ENCODE measurements at regions not wholly inside any gene's neighbourhood (a gene's known extent, or its start where the extent isn't known, plus 50 kb on each side); places are given as distances from the start of the nearest gene placed in this dataset.

- DNase-seq (ENCODE audit: insufficient read length, low spot score): no peak
- TF ChIP-seq, protein P1, sequence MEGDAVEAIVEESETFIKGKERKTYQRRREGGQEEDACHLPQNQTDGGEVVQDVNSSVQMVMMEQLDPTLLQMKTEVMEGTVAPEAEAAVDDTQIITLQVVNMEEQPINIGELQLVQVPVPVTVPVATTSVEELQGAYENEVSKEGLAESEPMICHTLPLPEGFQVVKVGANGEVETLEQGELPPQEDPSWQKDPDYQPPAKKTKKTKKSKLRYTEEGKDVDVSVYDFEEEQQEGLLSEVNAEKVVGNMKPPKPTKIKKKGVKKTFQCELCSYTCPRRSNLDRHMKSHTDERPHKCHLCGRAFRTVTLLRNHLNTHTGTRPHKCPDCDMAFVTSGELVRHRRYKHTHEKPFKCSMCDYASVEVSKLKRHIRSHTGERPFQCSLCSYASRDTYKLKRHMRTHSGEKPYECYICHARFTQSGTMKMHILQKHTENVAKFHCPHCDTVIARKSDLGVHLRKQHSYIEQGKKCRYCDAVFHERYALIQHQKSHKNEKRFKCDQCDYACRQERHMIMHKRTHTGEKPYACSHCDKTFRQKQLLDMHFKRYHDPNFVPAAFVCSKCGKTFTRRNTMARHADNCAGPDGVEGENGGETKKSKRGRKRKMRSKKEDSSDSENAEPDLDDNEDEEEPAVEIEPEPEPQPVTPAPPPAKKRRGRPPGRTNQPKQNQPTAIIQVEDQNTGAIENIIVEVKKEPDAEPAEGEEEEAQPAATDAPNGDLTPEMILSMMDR (IDR thresholded peaks at IDR 0.05; ENCODE audit: insufficient read depth, missing control alignments): no peak
- no peak for FAIRE-seq
Observed at GRCh38 chr7:46000513-46000912, 79.4 kb upstream of the IGFBP3 start.

DNA sequence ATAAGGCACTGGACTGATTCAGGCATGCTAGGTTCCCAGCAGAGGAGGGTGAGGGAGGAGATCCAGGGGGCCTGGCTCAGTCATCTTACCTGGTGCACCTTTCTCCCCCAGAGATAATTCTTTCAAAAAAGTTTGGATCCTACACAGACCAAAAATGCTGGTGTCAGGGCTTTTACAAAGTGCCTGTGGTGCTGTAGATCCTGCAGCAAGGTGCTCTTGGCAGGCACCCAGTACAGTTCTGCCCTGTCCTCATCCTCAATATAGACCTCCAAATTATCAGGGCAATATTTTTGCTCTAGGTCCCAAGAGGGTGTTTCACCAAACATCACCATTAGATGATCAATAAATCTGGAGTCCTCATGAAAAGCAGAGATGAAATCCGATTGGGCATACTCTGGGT, 78.5 kb upstream of the IGFBP3 start:
- TF ChIP-seq, protein P1 (IDR thresholded peaks at IDR 0.05; ENCODE audit: insufficient read depth, missing control alignments): no peak
- FAIRE-seq: no peak

GRCh38 chr7:45998506-45998905, 77.4 kb upstream of the IGFBP3 start:
- DNase-seq (ENCODE audit: insufficient read length, low spot score) (no peak), FAIRE-seq (no peak)
- TF ChIP-seq, protein P1 (IDR thresholded peaks at IDR 0.05; ENCODE audit: insufficient read depth, missing control alignments): no peak

More for the DNA sequence above, 78.5 kb upstream of the IGFBP3 start:
- DNase-seq (ENCODE audit: insufficient read length, low spot score): no peak

DNA sequence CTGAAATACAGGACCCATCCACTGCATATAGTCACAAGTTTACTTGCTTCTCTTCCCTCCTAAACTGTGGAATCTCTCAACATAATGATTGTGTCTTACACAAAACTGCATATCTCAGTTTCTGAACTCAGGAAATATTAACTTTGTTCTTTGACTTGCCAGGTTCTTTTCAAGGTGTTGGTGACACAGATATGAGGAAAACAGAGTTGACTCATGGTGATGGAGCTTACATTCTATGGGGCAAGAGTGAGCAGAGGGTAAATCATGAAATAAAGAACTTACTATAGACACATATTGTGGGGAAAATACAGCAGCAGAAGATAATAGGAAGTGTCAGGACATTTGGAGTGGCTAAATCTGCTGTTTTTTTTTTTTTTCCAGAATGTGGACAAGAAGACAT, 72.5 kb upstream of the IGFBP3 start:
- FAIRE-seq (no peak), DNase-seq (ENCODE audit: insufficient read length, low spot score) (no peak)
- TF ChIP-seq, protein P1 (IDR thresholded peaks at IDR 0.05; ENCODE audit: insufficient read depth, missing control alignments): no peak

DNA sequence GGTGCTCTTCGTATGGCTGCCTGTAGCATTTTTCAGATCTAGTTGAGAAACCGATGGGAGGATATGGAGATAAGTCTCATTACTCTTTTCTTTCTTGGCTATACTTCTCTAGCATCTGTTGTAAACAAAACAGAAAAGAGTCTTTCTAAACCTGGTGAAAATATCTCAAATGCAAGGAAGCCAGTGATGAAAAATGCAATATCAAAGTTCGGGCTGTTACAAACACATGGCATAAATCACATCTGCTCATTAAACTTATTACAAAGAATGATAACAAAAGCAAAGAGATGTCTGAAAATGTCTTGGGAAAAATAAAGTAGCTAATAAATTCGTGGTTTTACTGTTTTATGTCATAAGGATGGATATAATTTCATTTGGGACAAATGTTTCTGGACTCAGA, 71.8 kb upstream of the IGFBP3 start:
- TF ChIP-seq, protein P1 (IDR thresholded peaks at IDR 0.05; ENCODE audit: insufficient read depth, missing control alignments): no peak
- no peak for FAIRE-seq

GRCh38 chr7:45990276-45990675, 69.2 kb upstream of the IGFBP3 start:
- no peak for FAIRE-seq
- TF ChIP-seq, protein P1 (IDR thresholded peaks at IDR 0.05; ENCODE audit: insufficient read depth, missing control alignments): no peak
- no peak for DNase-seq (ENCODE audit: insufficient read length, low spot score)

More for the DNA sequence above, 71.8 kb upstream of the IGFBP3 start:
- no peak for DNase-seq (ENCODE audit: insufficient read length, low spot score)

DNA sequence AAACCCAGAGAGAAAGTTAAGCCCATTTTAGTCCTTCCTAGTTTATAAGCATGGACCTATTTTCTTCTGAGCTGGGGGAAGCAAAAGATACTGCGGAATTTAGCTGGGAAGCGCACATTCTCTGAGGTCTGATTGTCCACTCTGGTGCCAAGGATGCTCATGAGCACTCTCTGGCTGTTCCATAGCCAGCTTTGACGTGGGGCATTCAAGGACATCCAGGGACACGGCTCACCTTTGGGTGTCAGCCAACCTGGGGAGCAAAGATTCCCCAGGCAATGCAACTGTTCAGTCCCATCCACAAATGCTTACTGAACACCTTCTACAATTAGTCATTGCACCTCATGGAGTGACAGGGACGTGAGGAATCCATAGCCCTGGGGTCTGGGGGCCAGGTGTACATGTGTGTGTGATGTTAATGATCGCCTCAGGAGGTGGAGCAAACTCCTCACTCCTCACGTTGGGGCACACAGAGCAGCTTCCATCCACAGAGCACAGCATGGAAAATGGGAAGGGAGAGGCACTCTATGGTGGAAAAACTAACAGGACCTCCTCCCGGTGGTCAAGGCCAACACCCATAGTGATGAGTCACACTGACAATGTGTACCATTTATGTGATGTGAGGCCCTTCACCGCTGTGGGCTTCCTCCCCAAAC, 67.5 kb upstream of the IGFBP3 start:
- no peak for DNase-seq (ENCODE audit: insufficient read length, low spot score)
- no peak for FAIRE-seq
- TF ChIP-seq, protein P1 (IDR thresholded peaks at IDR 0.05; ENCODE audit: insufficient read depth, missing control alignments): no peak
